ENCODE measurements at regions not wholly inside any gene's neighbourhood (a gene's known extent, or its start where the extent isn't known, plus 50 kb on each side); places are given as distances from the start of the nearest gene placed in this dataset.

DNA sequence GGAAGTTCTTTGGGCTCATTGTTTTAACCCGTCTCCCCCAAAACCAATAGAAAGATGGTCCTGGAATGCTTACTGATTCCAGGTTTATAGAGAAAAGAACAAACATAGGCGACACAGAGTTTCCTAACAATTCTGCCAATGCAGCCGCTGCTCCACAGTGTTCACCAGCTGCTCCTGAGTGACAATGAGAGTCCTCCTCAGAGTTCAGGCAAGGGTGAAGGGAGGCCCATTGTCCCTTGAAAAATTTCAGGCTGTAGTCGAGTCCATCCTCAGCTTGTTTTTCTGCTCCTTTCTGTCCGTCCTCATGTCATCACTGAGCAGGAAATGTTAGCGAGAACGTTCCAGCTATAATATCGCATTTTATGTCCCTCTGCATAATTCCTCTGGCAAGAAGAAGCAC, 537.6 kb downstream of the TCERG1L start:
- TF ChIP-seq CTCF (IDR thresholded peaks at IDR 0.05) (no peak), POLR2A (IDR thresholded peaks at IDR 0.05) (no peak)
